Panc1 (cell line): ENCODE measurements at regions not wholly inside any gene's neighbourhood (a gene's known extent, or its start where the extent isn't known, plus 50 kb on each side); places are given as distances from the start of the nearest gene placed in this dataset.

Experiments
- CTCF ChIP-seq: fragments of 450-650 bp; IDR thresholded peaks from 2 replicates; pipeline ENCODE4 v1.5.1; 2017; ENCODE audit warnings: mild to moderate bottlenecking
- POLR2AphosphoS5 ChIP-seq: IDR thresholded peaks from 2 replicates; pipeline ENCODE4 v1.6.1; 2012; ENCODE audit warnings: mild to moderate bottlenecking, low read depth, low read length, moderate library complexity
- REST ChIP-seq, 2 experiments: IDR thresholded peaks; 2 replicates each; pipeline ENCODE4 v1.6.1; 2011 to 2012; ENCODE audit warnings: low read depth in 2 of 2, control low read depth in 1 of 2, low read length in 1 of 2, mild to moderate bottlenecking in 1 of 2, moderate library complexity in 1 of 2; ENCODE audit not compliant: insufficient read depth in 1 of 2
- SIN3A ChIP-seq: IDR thresholded peaks from 2 replicates; pipeline ENCODE4 v1.6.1; 2012; ENCODE audit warnings: low read depth, mild to moderate bottlenecking, low read length, moderate library complexity, borderline replicate concordance; ENCODE audit not compliant: insufficient read depth

- TF ChIP-seq SIN3A (no peak), CTCF (no peak), POLR2AphosphoS5 (no peak), REST (IDR thresholded peaks at IDR 0.05; ENCODE audit: insufficient read depth in 1 of 2, low read depth in 2 of 2, low read length in 1 of 2) (no peak)
Measured at GRCh38 chr10:3237530-3237929, 64.9 kb upstream of the PITRM1 start.
